ENCODE measurements at regions not wholly inside any gene's neighbourhood (a gene's known extent, or its start where the extent isn't known, plus 50 kb on each side); places are given as distances from the start of the nearest gene placed in this dataset.
"Not testable (repeated sequence)": the region's sequence is repeated elsewhere in the genome, so short reads cannot be mapped to it uniquely, and the experiment has no call there.

DNA sequence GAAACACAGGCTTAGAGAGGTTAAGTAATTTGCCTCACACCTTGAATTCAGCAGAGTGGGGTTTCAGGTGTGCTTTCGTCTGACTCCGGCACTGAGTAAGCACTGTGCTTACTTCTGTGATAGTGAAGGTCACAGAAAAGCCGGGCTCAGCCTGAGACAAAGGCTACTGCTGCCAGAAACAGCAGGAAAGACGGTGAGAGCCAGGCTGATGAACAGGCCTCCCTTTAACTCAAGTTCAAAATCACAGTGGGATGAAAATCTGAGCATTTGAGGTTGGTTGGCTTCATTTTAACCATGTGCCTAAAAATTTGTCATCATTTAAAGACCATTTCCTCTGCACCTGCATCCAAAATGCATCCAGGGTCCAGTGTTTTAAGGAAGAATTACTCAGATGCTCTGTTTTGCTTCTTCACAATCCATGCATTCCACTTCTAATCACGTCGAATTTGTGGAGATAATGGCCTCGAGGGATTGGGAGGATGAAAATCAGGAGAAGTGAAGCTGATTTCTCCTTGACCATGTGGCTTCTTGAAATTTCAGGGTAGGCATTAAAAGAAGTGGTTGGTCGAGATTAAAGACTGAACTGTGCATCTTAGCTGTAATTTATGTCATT, 121.2 kb upstream of the LNX1 start:
- no peak for DNase-seq

DNA sequence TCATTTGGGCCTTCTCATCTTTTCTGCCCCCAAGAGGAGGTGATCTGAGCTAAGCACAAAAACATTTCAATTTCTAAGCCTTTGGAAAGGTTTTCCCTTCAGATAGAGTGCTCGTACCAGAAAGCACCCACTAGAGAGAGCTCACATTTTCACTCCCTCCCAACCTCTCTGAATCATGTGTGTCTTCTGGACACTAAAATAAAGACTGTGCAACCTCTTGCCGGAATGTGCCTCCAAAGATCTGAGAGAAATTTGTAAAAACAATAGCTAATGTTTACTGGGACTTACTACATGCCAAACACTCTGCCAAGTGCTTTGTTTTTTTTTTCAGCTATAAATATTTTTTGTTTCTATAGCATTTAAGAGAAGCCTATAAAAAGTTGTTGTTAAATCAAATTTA, 120.6 kb upstream of the LNX1 start:
- DNase-seq: no peak

DNA sequence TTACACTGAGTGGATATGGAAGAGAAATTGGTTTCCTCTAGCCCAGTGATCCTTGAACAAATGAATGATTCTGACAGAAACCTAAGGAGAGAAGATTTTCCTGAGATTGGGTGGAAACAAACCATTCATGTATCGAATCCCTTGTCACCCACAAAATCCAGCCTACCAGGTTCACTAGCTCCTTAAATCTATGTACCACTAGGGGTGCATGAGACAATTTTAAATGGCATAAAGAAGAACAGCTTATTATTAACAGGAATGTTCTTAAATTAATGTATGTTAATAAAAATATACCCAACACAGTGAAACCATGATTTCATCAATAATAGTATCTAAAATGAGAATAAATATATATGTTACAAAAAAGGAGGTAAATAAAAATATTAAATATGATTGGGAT, 118.4 kb upstream of the LNX1 start:
- DNase-seq: no peak

DNA sequence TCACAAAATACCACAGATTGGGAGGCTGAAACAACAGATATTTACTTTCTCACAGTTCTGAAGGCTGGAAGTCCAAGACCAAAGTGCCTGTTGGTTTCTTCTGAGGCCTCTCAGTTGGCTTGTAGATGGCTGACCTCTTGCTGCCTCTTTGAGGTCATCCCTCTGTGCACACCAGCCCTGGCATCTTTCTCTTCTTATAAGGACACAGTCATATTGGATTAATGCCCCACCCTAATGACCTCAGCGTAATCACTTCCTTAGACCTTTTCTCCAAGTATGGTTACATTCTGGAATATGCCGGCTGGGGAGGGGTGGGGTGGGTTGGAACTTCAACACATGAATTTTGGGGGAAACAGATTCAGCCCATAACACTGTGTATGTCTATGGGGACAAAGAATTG, 116.2 kb upstream of the LNX1 start:
- DNase-seq: no peak

DNA sequence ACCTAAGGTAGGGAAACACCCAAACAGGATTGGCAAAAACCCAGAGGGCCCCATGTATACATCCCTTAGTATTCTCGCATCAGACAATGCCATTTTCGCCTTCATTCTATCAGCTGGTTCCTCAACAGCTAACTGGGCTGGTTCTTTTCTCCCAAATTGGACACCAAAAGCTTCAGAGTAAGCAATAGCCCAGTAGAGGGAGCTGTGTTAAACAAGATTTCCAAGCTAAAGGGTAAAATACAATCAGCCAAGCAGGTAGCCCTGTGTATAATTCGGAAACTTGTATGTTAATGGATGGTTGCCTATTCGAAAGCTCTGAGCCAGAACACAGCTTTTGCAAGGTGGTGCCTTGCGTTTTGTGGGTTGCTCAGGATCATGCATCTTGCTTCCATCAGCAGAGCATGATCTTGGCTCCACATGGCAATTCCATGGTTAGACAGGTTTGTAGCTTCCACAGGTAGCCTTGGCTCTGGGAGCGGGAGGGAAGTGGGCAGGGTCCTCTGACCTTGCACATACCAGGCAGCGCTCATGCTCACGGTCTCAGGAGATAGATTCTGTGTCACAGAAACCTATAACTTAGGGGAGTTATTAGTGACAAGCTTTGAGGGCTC, 115.2 kb upstream of the LNX1 start:
- DNase-seq: peak; percentile 51

DNA sequence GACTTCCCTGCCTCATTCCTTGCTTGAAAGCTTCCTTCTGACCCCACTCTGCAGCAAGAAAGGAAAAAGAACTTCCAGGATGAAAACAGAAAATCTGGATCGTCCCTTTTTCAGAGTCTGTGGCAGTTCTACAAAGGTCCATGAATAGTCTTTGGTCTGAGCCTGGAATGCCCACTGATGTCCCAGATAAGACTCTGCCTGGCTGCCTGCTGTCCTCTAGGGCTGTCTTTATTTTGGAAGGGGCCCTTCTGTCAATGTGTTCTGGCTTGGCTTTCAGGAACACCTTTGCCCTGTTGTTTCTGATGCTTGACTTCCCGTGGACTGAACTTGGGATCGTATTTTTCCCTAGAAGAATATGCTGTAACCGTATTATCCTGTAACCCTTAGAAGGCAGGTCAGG, 114.7 kb upstream of the LNX1 start:
- DNase-seq: no peak

DNA sequence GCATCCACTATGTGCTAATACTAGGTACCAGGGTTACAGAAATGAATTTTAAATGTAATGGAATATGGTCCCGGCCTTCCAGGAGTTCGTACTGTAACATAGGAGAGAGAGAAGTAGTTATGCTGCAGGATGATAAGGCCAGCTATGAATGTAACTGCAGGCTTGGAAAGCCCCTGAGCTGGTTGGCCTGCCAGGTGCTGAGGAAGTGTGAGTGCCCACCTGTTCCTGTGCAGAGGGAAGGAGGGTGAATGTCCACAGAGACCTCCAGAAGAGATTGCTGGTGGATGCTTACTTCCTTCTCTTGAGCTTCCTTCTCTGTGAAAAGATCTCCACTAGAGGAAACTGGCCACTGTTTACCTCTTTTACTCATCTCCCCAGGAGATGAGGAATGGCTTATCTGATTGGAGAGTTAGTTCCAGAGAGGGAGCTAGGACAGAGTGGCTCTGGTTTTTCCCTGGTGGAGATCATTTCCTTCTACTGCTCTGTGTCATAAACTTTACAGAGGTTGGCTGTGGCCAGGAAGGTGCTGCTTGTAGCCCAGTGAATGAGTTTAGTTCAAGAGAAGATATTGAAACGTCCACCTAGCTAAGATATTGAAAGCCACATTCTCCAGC, 114.0 kb upstream of the LNX1 start:
- no peak for DNase-seq

DNA sequence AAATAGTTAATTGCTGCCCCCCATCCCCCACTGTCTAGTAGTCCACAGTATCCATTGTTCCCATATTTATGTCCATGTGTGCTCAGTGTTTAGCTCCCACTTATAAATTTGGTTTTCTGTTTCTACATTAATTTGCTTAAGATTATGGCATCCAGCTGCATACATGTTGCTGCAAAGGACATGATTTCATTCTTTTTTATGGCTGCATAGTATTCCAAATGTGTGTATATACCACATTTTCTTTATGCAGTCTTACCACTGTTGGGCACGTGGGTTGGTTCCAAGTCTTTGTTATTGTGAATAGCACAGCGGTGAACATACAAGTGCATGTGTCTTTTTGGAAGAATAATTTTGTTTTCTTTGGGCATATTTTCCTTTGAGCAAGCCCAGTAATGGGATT, 113.0 kb upstream of the LNX1 start:
- no peak for DNase-seq

DNA sequence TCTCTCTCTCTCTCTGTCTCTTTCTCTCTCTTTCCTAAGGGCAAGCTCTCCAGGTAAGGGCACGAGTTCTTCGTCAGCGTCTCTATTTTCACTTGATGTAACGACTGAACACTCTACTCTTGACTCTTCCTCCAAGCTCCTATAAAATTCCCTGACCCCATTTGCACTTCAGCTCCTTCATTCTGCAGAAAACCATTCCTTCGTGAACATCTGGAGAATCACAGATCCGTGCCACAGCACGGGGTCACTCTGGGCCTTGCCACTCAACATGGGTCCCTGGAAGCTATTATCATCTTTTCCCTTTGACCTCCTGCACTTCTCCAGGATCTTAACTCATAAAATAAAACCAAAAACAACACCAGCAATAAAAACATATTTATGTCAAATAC, 112.0 kb upstream of the LNX1 start:
- DNase-seq: no peak

DNA sequence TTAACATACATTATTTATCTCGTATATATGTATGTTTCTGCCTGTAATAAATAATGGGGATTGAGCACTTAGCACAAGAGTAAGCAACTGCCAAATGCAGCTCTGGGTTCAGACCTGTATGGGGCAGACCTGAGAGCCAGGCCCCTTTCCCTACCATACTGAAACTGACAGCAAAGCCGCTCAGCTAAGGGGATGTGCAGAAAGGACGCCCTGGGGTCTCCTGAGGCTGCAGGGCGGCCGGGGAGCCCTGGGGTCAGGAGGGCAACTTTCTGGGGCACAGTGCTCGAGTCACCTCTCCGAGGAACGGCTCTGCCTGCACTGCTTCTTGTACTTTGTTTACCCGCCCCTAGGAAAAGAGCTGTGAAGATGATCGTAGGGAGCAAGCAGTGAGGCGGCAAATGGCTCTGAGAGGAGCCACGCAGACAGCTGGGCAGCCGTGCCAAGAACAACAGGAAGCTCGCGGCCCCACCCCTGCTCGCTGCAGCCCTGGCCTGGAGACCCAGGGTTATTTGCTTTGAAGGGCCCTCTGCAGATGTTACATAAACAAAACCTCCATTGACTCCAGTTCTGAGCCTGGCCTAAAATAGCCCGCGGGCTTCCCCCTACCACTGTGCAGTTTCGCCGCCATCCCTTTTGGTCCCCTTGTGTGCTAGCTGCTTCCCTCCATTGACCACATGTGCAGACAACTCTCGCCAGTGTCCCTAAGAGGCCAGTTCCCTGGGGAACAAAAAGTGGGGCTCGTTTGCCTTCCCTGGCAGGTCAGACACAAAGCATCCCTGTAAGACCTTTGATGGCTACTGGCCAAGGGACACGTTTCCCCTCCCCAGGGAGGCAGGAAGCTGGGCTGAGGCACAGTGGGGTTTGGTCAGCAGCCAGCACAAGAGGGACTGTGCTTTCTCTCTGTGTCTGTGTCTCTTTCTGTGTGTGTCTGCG, 111.3 kb upstream of the LNX1 start:
- DNase-seq: peak; percentile 76

DNA sequence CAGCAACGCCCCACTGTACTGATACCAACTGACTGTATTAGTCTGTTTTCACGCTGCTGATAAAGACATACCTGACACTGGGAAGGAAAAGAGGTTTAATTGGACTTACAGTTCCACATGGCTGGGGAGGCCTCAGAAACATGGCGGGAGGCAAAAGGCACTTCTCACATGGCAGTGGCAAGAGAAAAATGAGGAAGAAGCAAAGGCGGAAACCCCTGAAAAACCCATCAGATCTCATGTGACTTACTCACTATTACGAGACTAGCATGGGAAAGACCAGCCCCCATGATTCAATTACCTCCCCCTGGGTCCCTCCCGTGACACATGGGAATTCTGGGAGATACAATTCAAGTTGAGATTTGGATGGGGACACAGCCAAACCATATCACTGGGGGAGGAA, 110.0 kb upstream of the LNX1 start:
- not testable (repeated sequence) for DNase-seq

DNA sequence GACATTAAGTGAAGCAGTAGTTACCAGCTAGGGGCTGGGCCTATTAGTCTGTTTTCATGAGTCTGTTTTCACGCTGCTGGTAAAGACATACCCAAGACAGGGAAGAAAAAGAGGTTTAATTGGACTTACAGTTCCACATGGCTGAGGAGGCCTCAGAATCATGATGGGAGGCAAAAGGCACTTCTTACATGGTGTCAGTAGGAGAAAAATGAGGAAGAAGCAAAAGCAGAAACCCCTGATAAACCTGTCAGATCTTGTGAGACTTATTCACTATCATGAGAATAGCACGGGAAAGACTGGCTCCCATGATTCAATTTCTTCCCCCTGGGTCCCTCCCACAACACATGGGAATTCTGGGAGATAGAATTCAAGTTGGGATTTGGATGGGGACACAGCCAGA, 108.0 kb upstream of the LNX1 start:
- not testable (repeated sequence) for DNase-seq

DNA sequence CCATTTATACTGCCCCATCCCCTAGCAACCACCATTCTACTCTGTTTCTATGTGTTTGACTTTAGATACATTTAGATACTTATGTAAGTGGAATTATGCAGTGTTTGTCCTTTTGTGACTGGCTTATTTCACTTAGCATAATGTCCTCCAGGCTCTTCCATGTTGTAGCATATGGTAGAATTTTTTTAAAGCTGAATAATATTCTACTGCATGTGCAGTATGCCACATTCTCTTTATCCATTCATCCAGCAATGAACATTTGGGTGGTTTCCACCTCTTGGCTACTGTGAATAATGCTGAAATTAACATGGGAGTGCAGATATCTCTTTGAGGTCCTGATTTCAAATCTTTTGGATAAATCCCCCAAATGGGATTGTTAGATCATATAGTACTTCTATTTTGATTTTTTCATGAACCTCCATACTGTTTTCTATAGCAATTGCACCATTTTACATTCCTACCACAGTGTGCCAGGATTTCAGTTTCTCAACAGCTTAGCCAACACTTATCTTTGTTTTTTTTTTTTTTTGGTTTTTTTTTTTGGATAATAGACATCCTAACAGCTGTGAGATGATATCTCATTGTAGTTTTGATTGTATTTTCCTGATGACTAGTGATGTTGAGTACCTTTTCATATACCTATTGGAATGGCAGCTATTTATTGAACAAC, 105.9 kb upstream of the LNX1 start:
- no peak for DNase-seq

DNA sequence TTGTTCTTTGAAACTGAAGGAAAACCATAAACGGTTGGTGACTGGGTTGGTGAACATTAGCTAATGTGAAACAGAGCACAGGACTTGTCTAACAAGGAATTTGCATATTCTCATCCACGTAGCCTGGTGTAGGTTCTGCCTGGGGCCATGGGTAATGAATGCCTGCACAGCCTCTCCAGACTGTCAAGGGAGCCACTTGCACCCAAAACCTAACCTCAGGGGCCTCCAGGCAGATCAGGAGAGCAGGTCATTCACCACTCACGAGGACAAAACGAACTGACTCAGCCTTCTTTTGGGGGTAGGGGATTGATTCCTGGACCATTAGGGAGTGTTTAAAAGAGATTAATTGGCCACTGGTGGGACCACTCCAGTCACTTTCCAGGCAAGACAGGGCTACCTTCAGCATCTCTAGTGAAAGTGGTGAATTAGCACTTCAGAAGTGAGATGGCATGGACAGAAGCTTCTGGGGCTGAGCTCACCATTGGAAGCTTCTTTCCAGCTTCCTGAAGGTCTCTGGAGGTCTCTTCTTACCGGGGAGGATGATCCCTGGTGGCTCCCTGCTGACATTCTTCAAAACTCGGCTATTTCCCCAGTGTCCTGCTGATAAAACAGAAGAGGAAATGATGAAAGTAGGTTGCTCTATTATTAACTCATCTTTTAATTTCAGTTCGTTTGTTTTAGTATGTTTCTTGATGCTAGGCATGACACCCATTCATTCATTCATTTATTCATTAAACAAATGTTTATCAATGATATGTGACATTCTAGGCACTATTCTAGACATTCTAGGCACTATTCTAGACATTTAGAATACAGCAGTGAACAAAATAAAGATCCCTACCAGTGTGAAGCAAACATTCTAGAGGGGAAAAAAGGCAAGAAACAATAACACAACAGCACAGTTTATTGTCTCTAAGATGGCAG, 104.5 kb upstream of the LNX1 start:
- no peak for DNase-seq

DNA sequence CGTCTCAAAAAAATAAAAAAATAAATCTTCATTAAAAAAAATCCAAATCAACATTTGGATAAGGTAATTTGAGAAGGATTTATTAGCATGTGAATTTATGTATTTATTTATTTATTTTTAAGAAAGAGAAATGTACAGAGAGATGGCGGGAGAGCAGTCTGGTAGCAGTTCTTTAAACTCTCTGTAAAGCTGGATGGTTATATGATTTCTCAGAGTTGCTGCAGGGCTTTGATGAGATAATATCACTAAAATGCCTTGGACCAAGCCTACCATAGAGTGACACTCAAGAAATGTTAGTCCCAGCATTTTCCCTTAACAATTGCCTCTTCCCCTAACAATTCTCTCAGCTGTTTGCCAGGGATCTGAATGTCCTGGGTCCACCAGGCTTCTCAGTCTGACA, 103.4 kb upstream of the LNX1 start:
- no peak for DNase-seq

DNA sequence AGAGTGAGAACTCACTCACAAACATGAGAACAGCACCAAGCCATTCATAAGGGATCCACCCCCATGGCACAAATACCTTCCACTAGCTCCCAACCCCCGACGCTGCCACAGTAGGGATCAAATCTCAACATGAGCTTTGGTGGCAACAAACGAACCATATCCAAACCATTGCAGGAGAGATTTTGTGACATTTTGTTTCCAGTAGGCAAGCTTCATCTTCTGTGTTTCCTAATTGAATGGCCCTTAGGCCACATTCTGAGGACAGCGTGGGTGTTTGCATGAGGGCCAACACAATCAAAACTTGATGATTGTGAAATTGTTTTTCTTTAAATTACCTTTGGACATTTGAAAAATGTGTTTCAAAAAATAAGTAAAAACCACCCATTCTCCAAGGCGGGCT, 102.6 kb upstream of the LNX1 start:
- no peak for DNase-seq

DNA sequence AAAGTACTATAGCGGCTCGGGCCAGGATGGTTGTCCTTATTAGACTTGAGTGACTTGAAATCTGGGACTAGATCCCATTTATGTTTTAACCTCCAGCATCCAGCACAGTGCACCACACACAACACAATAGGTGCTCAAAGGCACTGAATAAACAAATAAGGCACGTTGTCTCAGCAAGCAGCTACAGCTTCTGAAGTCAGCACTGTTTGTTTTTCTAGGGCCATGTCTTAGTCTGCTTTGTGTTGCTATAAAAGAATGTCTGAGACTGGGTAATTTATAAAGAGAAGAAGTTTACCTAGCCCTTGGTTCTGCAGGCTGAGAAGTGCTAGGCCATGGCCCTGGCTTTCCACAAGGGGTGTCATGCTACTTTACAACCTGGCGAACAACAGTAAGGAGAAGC, 102.1 kb upstream of the LNX1 start:
- DNase-seq: no peak

DNA sequence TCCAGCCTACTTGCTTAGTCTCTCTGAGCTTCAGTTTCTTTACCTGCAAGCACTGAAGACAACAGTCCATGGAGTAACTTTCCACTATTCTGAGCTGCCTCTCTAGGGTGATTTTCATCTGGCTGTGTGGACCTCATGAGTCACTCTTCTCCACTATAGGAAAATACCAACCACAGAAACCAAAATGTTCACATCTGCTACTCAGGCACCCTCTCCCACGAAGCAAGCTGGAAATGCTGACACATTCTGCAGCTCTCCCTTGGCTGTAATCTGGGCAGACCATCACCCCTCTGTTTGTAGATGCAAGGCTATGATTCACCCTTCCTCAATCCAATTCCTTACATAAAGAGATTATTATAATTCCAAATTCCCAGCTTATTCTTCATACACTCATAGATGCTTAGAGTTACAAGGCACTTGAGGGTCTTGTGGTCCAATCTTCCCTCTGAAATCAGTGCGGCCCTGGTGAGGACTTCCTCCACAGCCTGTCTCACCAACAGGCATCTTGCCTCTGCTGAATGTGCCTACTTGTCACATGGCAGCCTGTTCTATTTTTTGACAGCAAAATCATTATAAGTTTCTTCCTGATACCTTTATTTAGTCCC, 97.0 kb upstream of the LNX1 start:
- DNase-seq: no peak

DNA sequence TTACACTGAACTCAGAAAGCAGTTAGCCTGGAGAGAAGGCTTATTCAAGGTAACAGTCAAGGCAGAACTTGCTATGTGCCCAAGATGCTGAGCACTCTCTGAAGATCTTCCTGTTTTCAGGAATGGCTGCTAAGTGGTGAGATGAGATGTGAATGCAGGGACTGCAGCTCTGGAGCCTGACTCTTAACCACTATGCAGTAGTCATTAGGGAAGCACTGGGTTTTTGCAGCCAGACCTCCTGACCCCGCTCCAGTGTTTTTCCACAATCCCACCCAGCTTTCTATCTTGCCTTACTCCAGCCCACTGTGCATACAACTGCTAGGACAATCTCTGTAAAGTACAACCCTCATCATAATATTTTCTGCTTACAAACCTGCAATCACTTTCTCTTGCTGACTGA, 95.2 kb upstream of the LNX1 start:
- DNase-seq: no peak

DNA sequence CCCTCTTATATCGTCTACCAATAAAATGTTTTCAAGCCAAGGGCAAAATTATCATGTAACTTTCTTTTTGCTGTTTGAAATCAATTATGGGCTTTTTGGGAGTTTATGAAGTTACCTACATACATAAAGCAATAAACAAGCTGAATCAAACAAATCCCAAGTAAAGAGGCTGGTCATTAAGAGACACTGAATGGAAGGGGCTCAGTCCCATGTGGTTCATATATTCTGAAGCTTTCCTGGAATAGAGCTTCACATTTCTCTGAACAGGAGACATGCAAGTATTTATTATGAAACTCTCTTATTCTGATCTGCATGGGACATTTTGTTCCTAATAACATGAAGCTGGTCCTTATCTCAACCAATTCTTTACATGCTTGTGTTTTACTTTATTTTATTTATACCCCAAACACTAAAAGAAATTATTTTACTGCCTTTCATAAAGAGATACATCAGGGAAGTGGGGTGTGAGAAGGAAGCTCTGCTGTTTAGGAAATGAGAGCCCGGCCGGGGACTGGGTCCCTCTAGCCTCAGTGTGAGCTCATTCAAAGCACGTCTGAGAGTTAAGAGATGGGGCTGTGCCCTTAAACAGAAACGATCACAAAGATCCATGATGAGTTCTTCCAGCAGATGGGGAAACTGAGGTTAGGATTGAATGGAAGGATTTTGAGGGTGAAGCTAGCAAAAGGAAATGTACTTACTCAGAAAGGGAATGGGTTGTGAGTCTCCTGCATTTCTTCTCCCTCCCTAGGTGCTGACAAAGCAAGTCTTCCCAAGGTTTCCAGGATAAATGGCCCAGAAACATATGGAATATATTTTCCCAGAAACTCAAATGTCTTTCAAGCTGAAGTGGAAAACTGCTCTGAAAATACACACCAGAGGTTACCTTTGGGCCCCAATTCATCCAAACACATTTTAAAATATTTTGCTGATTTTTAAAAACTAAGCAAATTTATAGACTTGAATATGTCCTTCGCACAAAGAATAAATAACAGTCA, 93.1 kb upstream of the LNX1 start:
- no peak for DNase-seq

Data from NCI-H2081 treated with DMSO at 0.1 percent for 48 hours (cell line).